ENCODE measurements at regions not wholly inside any gene's neighbourhood (a gene's known extent, or its start where the extent isn't known, plus 50 kb on each side); places are given as distances from the start of the nearest gene placed in this dataset.

- Histone ChIP-seq H3K9me3 (ENCODE audit: low read depth) (no peaks in the 10 kb centered on the region), H3K4me2 (no peak overlapping the region), H3K4me3 (no peak overlapping the region), H3K27ac (no peak overlapping the region), H3K79me2 (ENCODE audit: low read depth) (no peaks in the 10 kb centered on the region), H3F3A (ENCODE audit: low read depth) (peaks cover 18% of the 10 kb centered on the region), H3K9ac (no peak overlapping the region), H3K4me1 (no peaks in the 10 kb centered on the region), H3K27me3 (peaks cover 46% of the 10 kb centered on the region), H4K20me1 (ENCODE audit: low read depth) (no peaks in the 10 kb centered on the region), H3K36me3 (no peaks in the 10 kb centered on the region), H2AFZ (replicated peaks) (no peak overlapping the region)
- Mint-ChIP-seq H3K27ac (no peak overlapping the region), H3K36me3 (no peaks in the 10 kb centered on the region), H3K4me3 (no peak overlapping the region), H3K4me1 (peaks cover 10% of the 10 kb centered on the region), H3K27me3 (ENCODE audit: insufficient read depth, low read depth) (peaks cover 38% of the 10 kb centered on the region), H3K9me3 (peaks cover 13% of the 10 kb centered on the region)
- no peak for DNase-seq (ENCODE audit: low spot score)
- TF ChIP-seq EZH2 (IDR thresholded peaks at IDR 0.05), result no peak
- TF ChIP-seq EZH2phosphoT487 (IDR thresholded peaks at IDR 0.05), result no peak
- TF ChIP-seq CTCF (IDR thresholded peaks at IDR 0.05), result no peak
These were observed 148.5 kb upstream of the PRSS16 start for GRCh38 chr6:27098956-27099355.

- Mint-ChIP-seq H3K36me3 (no peaks in the 10 kb centered on the region), H3K9me3 (peaks cover 13% of the 10 kb centered on the region), H3K27me3 (ENCODE audit: insufficient read depth, low read depth) (peaks cover 30% of the 10 kb centered on the region), H3K27ac (no peak overlapping the region), H3K4me1 (peaks cover 10% of the 10 kb centered on the region), H3K4me3 (no peak overlapping the region)
- Histone ChIP-seq H3K4me1 (no peaks in the 10 kb centered on the region), H2AFZ (replicated peaks) (no peak overlapping the region), H4K20me1 (ENCODE audit: low read depth) (no peaks in the 10 kb centered on the region), H3K27ac (no peak overlapping the region), H3K4me3 (no peak overlapping the region), H3K4me2 (no peak overlapping the region), H3K9me3 (ENCODE audit: low read depth) (no peaks in the 10 kb centered on the region), H3F3A (ENCODE audit: low read depth) (peaks cover 18% of the 10 kb centered on the region), H3K27me3 (peaks cover 27% of the 10 kb centered on the region), H3K36me3 (no peaks in the 10 kb centered on the region), H3K79me2 (ENCODE audit: low read depth) (no peaks in the 10 kb centered on the region), H3K9ac (no peak overlapping the region)
- TF ChIP-seq EZH2 (IDR thresholded peaks at IDR 0.05) (no peak), EZH2phosphoT487 (IDR thresholded peaks at IDR 0.05) (no peak), CTCF (IDR thresholded peaks at IDR 0.05) (no peak)
- no peak for DNase-seq (ENCODE audit: low spot score)
These were observed 146.6 kb upstream of the PRSS16 start for GRCh38 chr6:27100921-27101320.

- H3K27me3 ChIP-seq, result peaks cover 18% of the 10 kb centered on the region
- peaks cover 18% of the 10 kb centered on the region for H3F3A ChIP-seq (ENCODE audit: low read depth)
- no peaks in the 10 kb centered on the region for H3K4me1 ChIP-seq
- Mint-ChIP-seq H3K4me3 (no peak overlapping the region), H3K4me1 (peaks cover 8% of the 10 kb centered on the region), H3K9me3 (peaks cover 13% of the 10 kb centered on the region), H3K27ac (no peak overlapping the region), H3K36me3 (no peaks in the 10 kb centered on the region), H3K27me3 (ENCODE audit: insufficient read depth, low read depth) (peaks cover 24% of the 10 kb centered on the region)
- no peaks in the 10 kb centered on the region for H4K20me1 ChIP-seq (ENCODE audit: low read depth)
- no peaks in the 10 kb centered on the region for H3K36me3 ChIP-seq
- H3K79me2 ChIP-seq (ENCODE audit: low read depth), result no peaks in the 10 kb centered on the region
- no peaks in the 10 kb centered on the region for H3K9me3 ChIP-seq (ENCODE audit: low read depth)
- H3K9ac ChIP-seq, result no peak overlapping the region
- no peak overlapping the region for H3K4me2 ChIP-seq
- no peak overlapping the region for H3K4me3 ChIP-seq
- TF ChIP-seq CTCF (IDR thresholded peaks at IDR 0.05) (no peak), EZH2 (IDR thresholded peaks at IDR 0.05) (no peak), EZH2phosphoT487 (IDR thresholded peaks at IDR 0.05) (no peak)
- DNase-seq (ENCODE audit: low spot score), result peak; percentile 10
- H2AFZ ChIP-seq (replicated peaks), result no peak overlapping the region
- no peak overlapping the region for H3K27ac ChIP-seq
These were observed 145.7 kb upstream of the PRSS16 start for GRCh38 chr6:27101824-27102223.

Data from neural progenitor cell (in vitro differentiated cells).